Activated naive CD8-positive, alpha-beta T cell treated with anti-CD3 and anti-CD28 coated beads, Interleukin-2, amount 50 U/mL, for 24 hours (primary cell): ENCODE measurements at regions not wholly inside any gene's neighbourhood (a gene's known extent, or its start where the extent isn't known, plus 50 kb on each side); places are given as distances from the start of the nearest gene placed in this dataset.

Experiments used
- ATAC-seq: fragments of 150-1000 bp; cut with Tn5 transposase; one replicate; pipeline ENCODE4 v1.10.0; 2021
- DNase-seq: peaks from one replicate; pipeline ENCODE4 v3.0.0; 2021
- H3K27ac Mint-ChIP-seq: one replicate; pipeline ENCODE4 v1.8.0; 2021; ENCODE audit warnings: mild to moderate bottlenecking, mixed read lengths
- H3K27me3 Mint-ChIP-seq: one replicate; pipeline ENCODE4 v1.8.0; 2021; ENCODE audit warnings: mixed read lengths
- H3K36me3 Mint-ChIP-seq: one replicate; pipeline ENCODE4 v1.8.0; 2021; ENCODE audit warnings: low read depth, mixed read lengths
- H3K4me1 Mint-ChIP-seq: one replicate; pipeline ENCODE4 v1.8.0; 2021; ENCODE audit warnings: mixed read lengths
- H3K4me3 Mint-ChIP-seq: one replicate; pipeline ENCODE4 v1.8.0; 2021; ENCODE audit warnings: mild to moderate bottlenecking, moderate library complexity, mixed read lengths
- H3K9me3 Mint-ChIP-seq: one replicate; pipeline ENCODE4 v1.8.0; 2021; ENCODE audit warnings: mixed read lengths

DNA sequence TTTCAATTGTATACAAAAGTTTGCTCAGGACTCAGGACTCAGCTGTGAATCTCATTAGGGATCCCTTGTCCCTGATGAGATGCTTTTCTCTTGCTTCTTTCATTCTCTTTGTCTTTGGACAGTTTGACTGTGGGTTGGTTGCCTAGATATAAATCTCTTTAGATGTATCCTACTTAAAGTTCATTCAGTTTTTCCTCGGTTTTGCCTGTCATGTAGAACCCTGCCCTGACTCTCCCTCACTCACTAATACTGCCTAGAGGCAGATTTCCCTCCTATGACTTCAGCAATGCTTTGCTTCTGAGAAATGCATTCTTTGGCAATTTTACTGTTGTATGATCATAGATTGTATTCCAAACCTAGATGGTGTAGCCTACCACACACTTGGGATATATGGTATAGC lies 421.4 kb upstream of the TCF4 start:
- ATAC-seq, result no peak
- Mint-ChIP-seq H3K4me3 (no peak overlapping the region), H3K27ac (no peak overlapping the region), H3K36me3 (no peaks in the 10 kb centered on the region), H3K4me1 (no peaks in the 10 kb centered on the region), H3K9me3 (peaks cover 4% of the 10 kb centered on the region), H3K27me3 (no peaks in the 10 kb centered on the region)
- no peak for DNase-seq

DNA sequence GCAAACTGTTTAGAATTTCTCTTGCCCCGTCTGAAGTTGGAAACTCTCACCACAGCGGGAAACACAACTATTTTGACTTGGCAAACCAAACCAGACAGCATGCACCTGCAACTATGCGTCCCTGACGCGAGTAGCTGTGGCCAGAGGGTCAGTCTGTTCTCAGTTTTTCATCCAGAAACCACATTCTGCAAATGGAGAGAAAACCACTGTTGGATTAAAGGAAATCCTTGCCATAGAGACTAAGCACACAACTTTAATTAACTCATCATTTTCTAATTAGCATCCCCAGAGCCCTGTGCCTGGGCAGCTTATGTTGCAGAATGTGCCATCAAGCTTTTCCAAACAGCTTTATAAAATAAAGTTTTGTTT lies 415.7 kb upstream of the TCF4 start:
- no peak for DNase-seq
- ATAC-seq, result no peak
- H3K9me3 Mint-ChIP-seq, result no peaks in the 10 kb centered on the region
- no peak overlapping the region for H3K4me3 Mint-ChIP-seq
- no peaks in the 10 kb centered on the region for H3K36me3 Mint-ChIP-seq
- H3K27ac Mint-ChIP-seq, result no peak overlapping the region
- H3K27me3 Mint-ChIP-seq, result no peaks in the 10 kb centered on the region
- no peaks in the 10 kb centered on the region for H3K4me1 Mint-ChIP-seq

DNA sequence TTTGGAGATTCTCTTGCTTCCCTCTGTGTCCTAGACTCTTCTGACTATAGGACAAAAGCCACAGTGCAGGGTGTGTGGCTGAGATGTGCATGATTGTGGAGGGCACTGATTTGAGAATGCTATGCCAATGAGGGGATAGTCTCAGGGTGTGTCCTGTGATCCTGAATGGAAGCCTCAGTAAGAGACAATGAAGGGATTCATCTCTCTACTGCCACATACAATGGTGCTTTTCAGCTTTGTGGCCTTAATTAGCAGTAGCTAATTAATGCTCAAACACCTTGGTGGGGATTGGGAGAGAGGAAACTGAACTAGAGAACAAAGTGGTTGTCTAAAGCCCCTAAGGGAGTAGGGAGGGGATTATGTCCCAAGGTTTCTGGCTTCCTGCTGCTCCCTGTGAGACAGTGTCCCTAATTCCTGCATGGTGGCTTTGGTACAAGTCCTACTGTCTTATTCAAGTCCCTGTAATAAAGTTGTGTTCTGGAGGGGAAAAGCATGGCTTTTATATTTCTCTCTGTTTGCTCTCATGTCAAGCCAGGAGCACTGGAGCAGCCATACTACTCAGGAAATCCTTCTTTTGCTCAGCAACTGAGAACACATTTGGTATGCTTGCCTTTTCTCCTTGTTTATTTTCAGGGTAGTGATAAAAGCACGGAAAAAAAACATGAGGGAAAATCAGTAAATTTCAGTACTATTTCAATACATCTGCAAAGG lies 415.2 kb upstream of the TCF4 start:
- no peak for DNase-seq
- Mint-ChIP-seq H3K9me3 (no peaks in the 10 kb centered on the region), H3K27ac (no peak overlapping the region), H3K27me3 (no peaks in the 10 kb centered on the region), H3K36me3 (no peaks in the 10 kb centered on the region), H3K4me1 (no peaks in the 10 kb centered on the region), H3K4me3 (no peak overlapping the region)
- ATAC-seq, result no peak

DNA sequence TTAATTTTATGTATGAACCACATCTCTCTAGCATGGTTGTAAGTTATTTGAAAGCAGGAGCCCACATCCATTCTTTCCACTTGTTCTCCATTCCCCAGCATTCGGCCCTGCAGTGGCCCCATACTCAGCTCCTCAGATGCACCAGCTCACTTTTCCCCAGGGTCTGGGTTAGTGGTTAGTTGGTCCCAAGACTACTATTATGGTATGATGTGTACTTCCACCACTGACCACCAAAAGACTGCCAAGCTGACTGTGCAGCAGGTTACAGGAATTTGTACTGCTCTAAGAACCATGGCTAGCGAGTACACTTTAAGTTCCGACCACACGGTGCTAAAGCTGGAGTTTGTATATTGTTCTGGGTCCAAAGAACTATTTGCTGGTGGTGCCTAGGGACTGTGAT lies 413.6 kb upstream of the TCF4 start:
- peaks cover 6% of the 10 kb centered on the region for H3K4me1 Mint-ChIP-seq
- no peaks in the 10 kb centered on the region for H3K27me3 Mint-ChIP-seq
- H3K27ac Mint-ChIP-seq, result no peak overlapping the region
- no peak for DNase-seq
- no peak for ATAC-seq
- no peaks in the 10 kb centered on the region for H3K9me3 Mint-ChIP-seq
- H3K4me3 Mint-ChIP-seq, result no peak overlapping the region
- H3K36me3 Mint-ChIP-seq, result no peaks in the 10 kb centered on the region

DNA sequence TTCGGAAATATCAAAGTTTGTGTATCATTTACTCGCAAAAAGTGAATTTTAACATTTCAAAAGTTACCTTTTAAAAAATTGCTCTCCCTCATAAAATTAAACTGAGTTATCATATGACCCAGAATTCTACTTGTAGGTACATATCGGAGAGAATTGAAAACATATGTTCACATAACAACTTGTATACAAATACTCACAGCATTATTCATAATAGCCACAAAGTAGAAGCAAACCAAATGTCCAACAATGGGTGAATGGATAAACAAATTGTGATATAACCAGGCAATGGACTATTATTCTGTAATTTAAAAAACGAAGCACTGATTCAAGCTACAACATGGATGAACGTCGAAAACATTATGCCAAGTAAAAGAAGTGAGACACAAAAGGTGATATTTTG lies 412.0 kb upstream of the TCF4 start:
- no peaks in the 10 kb centered on the region for H3K27me3 Mint-ChIP-seq
- DNase-seq (no peak), ATAC-seq (no peak)
- no peaks in the 10 kb centered on the region for H3K9me3 Mint-ChIP-seq
- H3K36me3 Mint-ChIP-seq, result no peaks in the 10 kb centered on the region
- no peak overlapping the region for H3K4me3 Mint-ChIP-seq
- H3K27ac Mint-ChIP-seq, result no peak overlapping the region
- H3K4me1 Mint-ChIP-seq, result peaks cover 6% of the 10 kb centered on the region

DNA sequence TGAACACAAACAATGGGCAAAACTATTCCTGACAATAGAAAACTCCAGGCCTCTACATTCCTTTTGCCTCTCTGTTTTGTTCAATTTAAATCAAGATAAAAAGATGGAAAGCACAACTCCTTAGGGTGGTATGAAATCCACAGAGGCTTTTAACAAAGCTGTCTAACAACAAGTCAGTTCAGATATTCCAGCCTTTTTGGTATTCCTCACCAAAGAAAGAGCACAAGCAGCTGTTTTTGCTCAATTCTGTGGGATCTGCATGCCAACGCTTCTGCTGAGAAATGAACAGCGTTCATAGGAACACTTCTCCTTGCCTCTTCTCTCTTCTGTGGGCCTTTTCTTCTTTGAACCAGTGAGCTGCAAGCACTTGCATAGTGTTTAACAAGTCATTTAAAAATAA lies 411.6 kb upstream of the TCF4 start:
- DNase-seq (no peak), ATAC-seq (no peak)
- Mint-ChIP-seq H3K9me3 (no peaks in the 10 kb centered on the region), H3K27me3 (no peaks in the 10 kb centered on the region), H3K36me3 (no peaks in the 10 kb centered on the region), H3K4me3 (no peak overlapping the region), H3K27ac (no peak overlapping the region), H3K4me1 (peaks cover 6% of the 10 kb centered on the region)

DNA sequence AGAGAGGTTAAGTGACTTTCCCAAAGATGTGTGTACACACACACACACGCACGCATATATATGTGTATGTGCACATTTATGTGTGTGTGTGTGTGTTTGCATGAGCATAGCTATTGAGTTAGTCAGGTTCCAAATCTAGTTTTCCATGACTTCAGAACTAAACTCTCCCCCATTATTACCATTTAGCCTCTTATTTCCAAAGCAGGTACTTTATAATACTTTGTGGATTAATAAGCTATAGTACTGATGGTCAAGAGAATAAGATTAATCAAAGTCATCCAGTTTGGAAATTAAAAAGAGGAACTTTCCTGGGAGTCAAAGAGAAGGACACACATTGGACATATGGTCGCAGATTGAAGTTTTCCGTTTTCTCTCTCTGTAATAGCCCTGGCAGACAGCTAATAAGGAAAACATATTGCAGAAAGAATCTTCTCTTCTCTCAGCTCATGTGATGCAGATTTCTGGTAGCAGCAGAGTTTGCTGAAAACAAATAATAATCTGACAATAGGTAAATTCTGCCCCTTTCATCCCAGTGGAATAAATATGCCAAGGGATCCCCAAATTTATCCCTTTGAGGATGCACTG lies 410.9 kb upstream of the TCF4 start:
- H3K9me3 Mint-ChIP-seq, result no peaks in the 10 kb centered on the region
- H3K4me1 Mint-ChIP-seq, result peaks cover 6% of the 10 kb centered on the region
- H3K36me3 Mint-ChIP-seq, result no peaks in the 10 kb centered on the region
- H3K4me3 Mint-ChIP-seq, result no peak overlapping the region
- no peaks in the 10 kb centered on the region for H3K27me3 Mint-ChIP-seq
- H3K27ac Mint-ChIP-seq, result no peak overlapping the region
- no peak for ATAC-seq
- no peak for DNase-seq

DNA sequence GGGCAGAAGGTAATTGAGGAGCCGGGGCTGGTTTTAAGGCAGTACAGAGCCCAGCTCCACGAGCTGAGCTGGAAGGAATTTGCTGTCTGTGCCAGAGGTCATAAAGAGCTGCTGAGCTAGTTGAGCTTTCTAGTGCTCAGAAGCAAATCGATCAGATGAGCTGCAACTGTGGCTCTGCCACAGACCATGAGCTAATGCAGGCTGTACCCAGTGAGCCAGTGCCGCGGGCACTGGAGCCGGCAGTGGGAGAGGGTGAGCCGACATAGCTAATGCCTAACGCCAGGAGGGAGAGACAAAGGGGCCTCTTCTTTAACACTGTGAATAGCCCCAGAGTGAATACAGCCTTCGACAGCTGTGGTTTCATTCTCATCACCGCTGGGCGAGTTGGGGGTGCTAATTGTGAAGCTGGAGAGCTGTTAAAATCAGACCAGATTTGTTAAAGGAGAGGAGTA lies 410.1 kb upstream of the TCF4 start:
- no peak for DNase-seq
- H3K9me3 Mint-ChIP-seq, result no peaks in the 10 kb centered on the region
- peaks cover 6% of the 10 kb centered on the region for H3K4me1 Mint-ChIP-seq
- H3K27ac Mint-ChIP-seq, result no peak overlapping the region
- no peak for ATAC-seq
- no peak overlapping the region for H3K4me3 Mint-ChIP-seq
- H3K36me3 Mint-ChIP-seq, result no peaks in the 10 kb centered on the region
- no peaks in the 10 kb centered on the region for H3K27me3 Mint-ChIP-seq

DNA sequence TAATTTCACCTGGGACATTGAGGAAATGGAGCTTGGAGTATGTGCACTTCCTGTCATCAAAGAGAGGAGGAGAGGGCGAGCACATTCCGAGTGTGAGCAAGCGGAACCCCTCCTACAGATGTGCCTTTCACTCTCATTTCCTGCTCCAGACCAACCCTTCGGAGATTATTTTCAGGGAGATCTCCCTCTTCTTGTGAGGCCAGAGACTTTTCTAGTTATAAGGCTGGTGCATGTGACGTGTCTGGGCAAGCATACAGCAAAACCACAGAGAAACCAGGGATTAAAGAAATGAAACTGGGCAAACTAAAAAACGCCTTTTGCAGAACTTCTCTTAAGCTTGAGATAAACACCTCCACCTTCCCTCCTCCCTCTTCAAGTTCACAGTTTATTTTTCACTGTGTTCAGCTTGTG lies 409.2 kb upstream of the TCF4 start:
- peaks cover 6% of the 10 kb centered on the region for H3K4me1 Mint-ChIP-seq
- no peak overlapping the region for H3K27ac Mint-ChIP-seq
- H3K9me3 Mint-ChIP-seq, result peaks cover 2% of the 10 kb centered on the region
- no peaks in the 10 kb centered on the region for H3K27me3 Mint-ChIP-seq
- H3K4me3 Mint-ChIP-seq, result no peak overlapping the region
- ATAC-seq, result no peak
- H3K36me3 Mint-ChIP-seq, result no peaks in the 10 kb centered on the region
- DNase-seq, result no peak

DNA sequence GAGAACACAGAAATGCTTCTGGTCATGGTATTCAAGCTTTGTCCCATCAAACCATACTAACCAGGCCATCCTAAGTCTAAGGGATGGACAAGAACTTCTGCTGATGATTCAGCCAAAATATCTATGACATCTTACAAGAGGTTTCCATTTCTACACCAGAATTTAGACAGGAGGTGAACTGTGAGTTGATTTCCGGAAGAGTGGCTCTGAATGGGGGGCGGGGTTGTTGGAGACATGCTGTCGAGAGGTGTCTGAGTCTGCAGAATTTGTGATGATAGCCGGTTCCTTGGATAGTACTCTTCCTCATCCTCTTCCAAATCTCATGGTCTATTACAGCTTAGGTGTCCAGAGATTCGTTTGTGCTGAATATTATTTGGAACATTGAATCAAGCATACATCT lies 408.7 kb upstream of the TCF4 start:
- Mint-ChIP-seq H3K36me3 (no peaks in the 10 kb centered on the region), H3K27ac (no peak overlapping the region), H3K27me3 (no peaks in the 10 kb centered on the region), H3K9me3 (peaks cover 4% of the 10 kb centered on the region), H3K4me3 (no peak overlapping the region), H3K4me1 (peaks cover 6% of the 10 kb centered on the region)
- ATAC-seq, result no peak
- DNase-seq, result no peak

DNA sequence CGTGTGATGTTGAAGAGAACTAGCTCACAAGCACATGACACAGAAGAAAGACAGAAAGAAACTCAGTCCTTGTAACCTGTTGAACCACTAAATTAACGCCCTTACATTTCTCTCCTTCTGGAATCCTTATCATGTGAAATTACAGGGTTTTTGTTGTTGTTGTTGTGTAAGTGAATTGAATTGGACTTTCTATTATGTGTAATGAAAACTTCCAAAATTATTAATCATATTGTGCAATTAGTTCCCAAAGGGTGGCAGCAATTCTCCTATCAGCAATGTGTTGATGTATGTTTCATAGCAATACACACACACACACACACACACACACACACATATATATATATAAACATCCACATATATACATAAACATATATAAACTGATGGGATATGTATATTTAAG lies 402.2 kb upstream of the TCF4 start:
- Mint-ChIP-seq H3K36me3 (no peaks in the 10 kb centered on the region), H3K27ac (no peak overlapping the region), H3K4me1 (no peaks in the 10 kb centered on the region)

DNA sequence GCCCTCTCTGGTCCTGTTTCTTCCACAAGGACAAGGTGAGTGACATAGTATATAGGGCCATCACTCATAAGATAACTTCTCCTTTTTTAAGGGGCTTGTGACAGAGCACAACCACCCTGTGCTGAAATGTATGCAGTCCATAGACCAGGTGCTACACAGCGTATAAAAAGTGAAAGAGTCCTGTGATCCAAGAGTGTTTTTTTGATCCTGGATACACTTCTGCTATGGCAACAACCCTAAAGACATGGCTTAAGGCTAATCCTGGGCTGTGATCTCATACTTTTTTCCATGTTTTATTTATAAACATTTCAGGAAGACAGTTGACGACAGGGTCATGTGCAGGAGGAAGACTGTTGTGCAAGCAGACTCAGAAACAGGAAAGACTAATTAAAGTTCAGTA lies 400.5 kb upstream of the TCF4 start:
- no peak overlapping the region for H3K27ac Mint-ChIP-seq
- DNase-seq (no peak), ATAC-seq (no peak)
- peaks cover 25% of the 10 kb centered on the region for H3K9me3 Mint-ChIP-seq
- no peak overlapping the region for H3K4me3 Mint-ChIP-seq
- H3K36me3 Mint-ChIP-seq, result no peaks in the 10 kb centered on the region
- H3K4me1 Mint-ChIP-seq, result no peaks in the 10 kb centered on the region
- H3K27me3 Mint-ChIP-seq, result peaks cover 1% of the 10 kb centered on the region

More for the DNA sequence above, 402.2 kb upstream of the TCF4 start:
- ATAC-seq (no peak), DNase-seq (no peak)
- no peaks in the 10 kb centered on the region for H3K27me3 Mint-ChIP-seq
- H3K9me3 Mint-ChIP-seq, result peaks cover 18% of the 10 kb centered on the region
- no peak overlapping the region for H3K4me3 Mint-ChIP-seq

DNA sequence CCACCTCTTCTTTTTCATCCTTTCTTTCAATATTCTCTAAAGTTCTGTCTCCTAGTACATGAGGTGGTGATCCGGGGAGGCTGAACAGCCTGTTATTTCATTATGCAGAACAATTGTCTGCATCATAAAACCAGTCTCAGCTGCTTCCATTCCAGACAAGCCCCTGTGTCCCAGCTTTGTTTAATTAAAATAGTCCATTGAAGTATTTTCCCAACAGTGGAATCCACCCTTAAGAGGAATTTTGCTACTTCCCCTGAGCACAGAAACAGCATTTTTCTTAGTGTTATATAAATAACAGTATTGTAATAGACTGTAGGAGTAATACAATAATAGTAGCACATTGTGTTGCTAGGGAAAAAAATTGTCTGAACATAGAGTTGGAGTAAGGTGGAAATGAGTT lies 395.4 kb upstream of the TCF4 start:
- H3K4me1 Mint-ChIP-seq, result no peaks in the 10 kb centered on the region
- DNase-seq (no peak), ATAC-seq (no peak)
- no peak overlapping the region for H3K27ac Mint-ChIP-seq
- no peak overlapping the region for H3K4me3 Mint-ChIP-seq
- H3K27me3 Mint-ChIP-seq, result peaks cover 1% of the 10 kb centered on the region
- H3K9me3 Mint-ChIP-seq, result peaks cover 22% of the 10 kb centered on the region
- no peaks in the 10 kb centered on the region for H3K36me3 Mint-ChIP-seq

DNA sequence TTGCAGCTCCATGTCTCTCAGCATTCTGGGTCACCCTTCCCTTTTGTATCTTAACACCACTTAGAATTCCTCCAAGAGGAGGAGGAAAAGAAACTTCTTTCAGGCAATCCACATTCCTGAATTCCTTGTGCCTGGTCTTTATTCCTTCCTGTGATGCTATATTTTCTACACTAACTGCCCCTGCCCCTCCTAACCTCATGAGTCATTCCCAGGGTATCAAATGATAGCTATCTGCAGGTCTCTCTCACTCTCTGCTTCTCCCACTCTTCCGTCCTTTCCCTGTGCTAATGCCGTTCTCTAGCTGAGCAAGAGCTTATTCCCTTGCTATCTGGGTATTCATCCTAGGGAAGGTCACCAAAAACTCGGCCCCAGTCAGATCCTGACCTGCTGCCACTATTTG lies 395.0 kb upstream of the TCF4 start:
- Mint-ChIP-seq H3K27ac (no peak overlapping the region), H3K36me3 (no peaks in the 10 kb centered on the region), H3K4me1 (no peaks in the 10 kb centered on the region), H3K27me3 (peaks cover 1% of the 10 kb centered on the region), H3K4me3 (no peak overlapping the region), H3K9me3 (peaks cover 17% of the 10 kb centered on the region)
- DNase-seq (no peak), ATAC-seq (no peak)

DNA sequence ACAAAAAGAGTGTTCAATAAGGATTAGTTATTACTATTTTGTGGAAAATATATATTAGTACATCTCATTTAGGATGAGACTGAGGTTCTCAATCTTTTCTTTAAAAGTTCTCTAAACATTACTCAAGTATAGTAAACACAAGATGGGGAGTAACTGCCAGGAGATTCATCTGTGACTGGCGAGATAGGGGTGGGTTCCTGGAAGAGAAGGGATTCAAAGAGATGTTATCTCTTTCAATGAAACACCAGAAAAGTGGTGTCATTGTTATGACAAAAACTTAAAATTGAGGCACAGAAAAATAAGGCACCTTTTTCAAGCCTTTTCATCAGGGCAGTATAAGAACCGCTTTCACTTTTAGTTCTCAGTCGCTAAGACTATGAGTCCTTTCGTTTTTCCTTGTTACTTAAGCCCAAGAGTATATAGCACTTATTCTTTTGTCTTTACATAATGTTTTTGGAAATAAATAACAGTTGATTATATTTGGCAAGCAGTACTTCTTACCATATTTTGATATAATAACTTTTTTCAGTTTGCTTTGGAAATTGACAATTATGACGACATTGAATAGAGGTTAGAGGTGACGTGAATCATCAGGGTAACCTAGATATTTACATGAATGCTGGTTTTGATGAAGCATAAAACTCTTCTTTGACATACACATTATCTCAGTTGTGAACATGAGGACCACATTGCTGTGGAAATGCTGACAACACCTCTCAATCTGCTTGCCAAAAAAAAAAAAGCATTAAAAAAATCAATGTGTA lies 393.9 kb upstream of the TCF4 start:
- H3K36me3 Mint-ChIP-seq, result no peaks in the 10 kb centered on the region
- DNase-seq (no peak), ATAC-seq (no peak)
- H3K27me3 Mint-ChIP-seq, result peaks cover 1% of the 10 kb centered on the region
- H3K4me1 Mint-ChIP-seq, result no peaks in the 10 kb centered on the region
- peaks cover 11% of the 10 kb centered on the region for H3K9me3 Mint-ChIP-seq
- no peak overlapping the region for H3K27ac Mint-ChIP-seq
- no peak overlapping the region for H3K4me3 Mint-ChIP-seq
